ENCODE measurements at regions not wholly inside any gene's neighbourhood (a gene's known extent, or its start where the extent isn't known, plus 50 kb on each side); places are given as distances from the start of the nearest gene placed in this dataset.

GRCh38 chr20:16804793-16805187 lies 56.6 kb downstream of the OTOR start:
- TF ChIP-seq EZH2 (IDR thresholded peaks at IDR 0.05; ENCODE audit: borderline replicate concordance, low read depth, low read length, poor library complexity, severe bottlenecking) (no peak), CTCF (conservative IDR thresholded peaks at IDR 0.05; ENCODE audit: low read depth, low read length) (no peak)
